GM18909 (cell line): ENCODE measurements at regions not wholly inside any gene's neighbourhood (a gene's known extent, or its start where the extent isn't known, plus 50 kb on each side); places are given as distances from the start of the nearest gene placed in this dataset.
"Not testable (repeated sequence)": the region's sequence is repeated elsewhere in the genome, so short reads cannot be mapped to it uniquely, and the experiment has no call there.

ENCODE experiments used
- ATAC-seq: cut with Tn5 transposase; IDR thresholded peaks from one replicate; pipeline ENCODE4 v1.9.1; 2021; ENCODE audit warnings: mild to moderate bottlenecking; ENCODE audit not compliant: unreplicated experiment, poor library complexity

- not testable (repeated sequence) for ATAC-seq
Measured at GRCh38 chr5:102154791-102155605, 141.1 kb downstream of the SLCO4C1 start.

- ATAC-seq, result no peak
Measured at GRCh38 chr5:102154291-102154690, 141.8 kb downstream of the SLCO4C1 start.

- ATAC-seq, result peak; percentile 91
Measured at GRCh38 chr5:102153003-102153759, 142.9 kb downstream of the SLCO4C1 start.

- no peak for ATAC-seq
Measured at GRCh38 chr5:102139029-102139428, 157.1 kb downstream of the SLCO4C1 start.

GRCh38 chr5:102138243-102138653 lies 157.8 kb downstream of the SLCO4C1 start:
- no peak for ATAC-seq

- ATAC-seq, result no peak
Measured at GRCh38 chr5:102130890-102131289, 165.2 kb downstream of the SLCO4C1 start.

- no peak for ATAC-seq
Measured at GRCh38 chr5:102130386-102130785, 165.7 kb downstream of the SLCO4C1 start.

GRCh38 chr5:102119252-102119651 lies 176.8 kb downstream of the SLCO4C1 start:
- no peak for ATAC-seq

GRCh38 chr5:102115736-102116135 lies 180.3 kb downstream of the SLCO4C1 start:
- ATAC-seq, result no peak

GRCh38 chr5:102114525-102115069 lies 181.5 kb downstream of the SLCO4C1 start:
- no peak for ATAC-seq

GRCh38 chr5:102107865-102108264 lies 188.2 kb downstream of the SLCO4C1 start:
- ATAC-seq, result no peak

- ATAC-seq, result no peak
Measured at GRCh38 chr5:102106599-102106998, 189.5 kb downstream of the SLCO4C1 start.

- ATAC-seq, result no peak
Measured at GRCh38 chr5:102099766-102100331, 196.2 kb downstream of the SLCO4C1 start.

- not testable (repeated sequence) for ATAC-seq
Measured at GRCh38 chr5:102099083-102099482, 197.0 kb downstream of the SLCO4C1 start.

GRCh38 chr5:102098606-102099005 lies 197.5 kb downstream of the SLCO4C1 start:
- ATAC-seq, result not testable (repeated sequence)

GRCh38 chr5:102090770-102091169 lies 205.3 kb downstream of the SLCO4C1 start:
- ATAC-seq, result peak; percentile 83

- ATAC-seq, result no peak
Measured at GRCh38 chr5:102089883-102090282, 206.2 kb downstream of the SLCO4C1 start.

GRCh38 chr5:102087906-102088305 lies 208.2 kb downstream of the SLCO4C1 start:
- no peak for ATAC-seq

- ATAC-seq, result no peak
Measured at GRCh38 chr5:102080288-102080687, 215.8 kb downstream of the SLCO4C1 start.

- ATAC-seq, result no peak
Measured at GRCh38 chr5:102077920-102078319, 218.2 kb downstream of the SLCO4C1 start.

- ATAC-seq, result no peak
Measured at GRCh38 chr5:102069974-102070373, 226.1 kb downstream of the SLCO4C1 start.
